ENCODE measurements at regions not wholly inside any gene's neighbourhood (a gene's known extent, or its start where the extent isn't known, plus 50 kb on each side); places are given as distances from the start of the nearest gene placed in this dataset.
"Not testable (repeated sequence)": the region's sequence is repeated elsewhere in the genome, so short reads cannot be mapped to it uniquely, and the experiment has no call there.

GRCh38 chr9:86997156-86997555 lies 49.9 kb upstream of the GAS1 start:
- no peak for DNase-seq

DNA sequence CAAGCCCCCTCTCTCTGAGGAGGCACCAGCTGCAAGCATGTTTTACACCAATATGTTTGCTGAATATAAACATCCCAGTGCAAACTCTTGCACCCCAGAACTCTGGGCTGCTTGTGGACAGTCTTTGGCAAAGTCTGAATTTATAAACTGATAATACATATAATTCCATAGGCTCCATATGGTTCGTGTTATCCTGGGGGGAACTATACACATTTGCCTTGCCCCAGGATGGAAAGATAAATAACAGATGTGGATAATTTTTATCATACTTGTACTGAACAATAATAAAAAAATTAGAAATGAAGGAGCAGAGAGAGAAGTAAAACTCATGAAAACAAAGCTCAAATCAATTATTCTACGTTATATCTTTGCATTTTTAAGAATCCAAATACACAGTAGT lies 50.6 kb upstream of the GAS1 start:
- no peak for DNase-seq

- no peak for DNase-seq
Measured at GRCh38 chr9:87002517-87002916, 55.2 kb upstream of the GAS1 start.

DNA sequence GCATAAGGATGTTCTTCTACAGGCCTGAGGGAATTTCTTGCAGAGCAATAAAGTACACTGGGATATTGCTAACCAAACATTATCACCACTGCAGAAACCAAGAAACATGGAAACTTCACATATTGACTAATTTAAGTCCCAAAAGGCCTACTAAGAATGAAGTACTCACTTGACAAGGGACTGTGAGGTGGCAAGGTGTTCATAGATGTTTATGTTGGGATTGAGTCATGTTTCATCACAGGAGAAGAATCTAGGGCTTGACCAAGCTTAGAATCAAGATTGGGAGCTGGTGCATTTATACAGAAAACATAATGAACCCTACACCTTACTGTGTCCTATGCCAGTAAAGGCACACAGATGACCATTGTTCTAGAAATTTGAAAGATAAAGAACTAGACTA lies 56.7 kb upstream of the GAS1 start:
- no peak for DNase-seq

DNA sequence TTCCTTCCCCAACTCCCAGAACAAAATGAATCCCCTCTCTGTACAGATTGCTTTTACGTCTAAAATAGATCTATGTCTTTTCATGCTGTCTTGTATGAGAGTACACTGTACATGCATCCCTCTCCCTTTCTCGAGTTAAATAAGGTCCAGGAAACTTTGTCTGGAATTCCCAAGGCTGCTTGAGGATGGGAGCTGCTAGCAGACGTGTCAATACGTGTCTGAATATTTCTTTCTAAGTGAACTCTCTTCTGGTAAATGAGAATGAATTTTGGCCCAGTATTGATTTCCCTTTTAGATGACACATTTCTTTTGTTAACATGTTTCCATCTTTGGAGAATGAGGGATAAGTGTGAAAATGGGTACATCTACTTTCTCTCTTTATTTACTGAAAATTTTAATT lies 59.6 kb upstream of the GAS1 start:
- no peak for DNase-seq

GRCh38 chr9:87007711-87008366 lies 60.5 kb upstream of the GAS1 start:
- no peak for DNase-seq

GRCh38 chr9:87008667-87009066 lies 61.4 kb upstream of the GAS1 start:
- DNase-seq = no peak

DNA sequence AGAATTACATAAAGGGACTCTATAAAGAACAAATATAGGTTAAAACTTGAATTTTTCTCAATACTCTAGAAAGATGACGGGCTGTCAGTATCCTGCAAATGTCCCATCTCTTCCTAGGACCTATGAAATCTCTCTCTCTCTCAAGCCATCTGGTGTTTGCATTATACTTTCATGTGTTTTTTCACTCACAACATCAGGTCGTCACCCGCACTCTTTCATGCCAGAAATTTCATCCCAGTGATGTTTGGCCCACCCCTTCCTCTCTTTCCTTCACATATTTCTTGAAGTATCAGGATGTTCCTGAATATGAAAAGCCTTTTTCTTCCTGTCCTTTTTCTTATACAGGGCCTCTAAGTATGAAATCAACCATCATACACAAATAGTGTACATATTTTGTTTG lies 63.3 kb upstream of the GAS1 start:
- no peak for DNase-seq

DNA sequence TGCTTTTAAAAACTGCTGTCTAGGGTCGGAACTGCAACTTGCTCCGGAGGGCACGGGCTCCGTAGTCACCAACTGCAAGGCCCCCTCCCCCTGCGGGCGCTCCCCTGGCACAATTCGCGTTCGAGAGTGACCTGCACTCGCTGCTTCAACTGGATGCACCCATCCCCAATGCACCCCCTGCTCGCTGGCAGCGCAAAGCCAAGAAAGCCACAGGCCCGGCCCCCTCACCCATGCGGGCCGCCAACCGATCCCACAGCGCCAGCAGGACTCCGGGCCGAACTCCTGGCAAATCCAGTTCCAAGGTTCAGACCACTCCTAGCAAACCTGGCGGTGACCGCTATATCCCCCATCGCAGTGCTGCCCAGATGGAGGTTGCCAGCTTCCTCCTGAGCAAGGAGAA lies 64.2 kb upstream of the GAS1 start:
- no peak for DNase-seq

DNA sequence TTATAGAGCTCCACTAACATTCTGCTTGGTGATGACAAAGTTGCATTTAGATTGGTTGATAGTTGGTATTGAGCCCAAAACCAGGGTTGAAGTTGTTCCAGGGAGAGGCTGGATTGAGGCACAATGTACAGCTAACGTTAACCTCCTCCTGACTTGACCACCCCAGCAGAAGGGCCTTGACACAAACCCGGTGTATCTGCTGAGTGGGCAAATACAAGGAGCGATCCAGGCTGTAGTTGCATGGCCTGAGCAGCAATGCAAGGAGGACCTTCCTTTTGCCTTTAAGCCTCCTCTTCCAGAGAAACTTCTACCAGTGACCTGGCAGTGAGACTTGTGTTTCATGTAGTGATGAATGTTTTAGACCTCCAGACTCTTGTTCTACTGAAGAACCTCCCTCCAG lies 66.2 kb upstream of the GAS1 start:
- no peak for DNase-seq

- DNase-seq = no peak
Measured at GRCh38 chr9:87014436-87014835, 67.1 kb upstream of the GAS1 start.

GRCh38 chr9:87016681-87017080 lies 69.4 kb upstream of the GAS1 start:
- DNase-seq = no peak

GRCh38 chr9:87020169-87020950 lies 73.1 kb upstream of the GAS1 start:
- no peak for DNase-seq

- no peak for DNase-seq
Measured at GRCh38 chr9:87022178-87022577, 74.9 kb upstream of the GAS1 start.

- DNase-seq = no peak
Measured at GRCh38 chr9:87026204-87026603, 78.9 kb upstream of the GAS1 start.

DNA sequence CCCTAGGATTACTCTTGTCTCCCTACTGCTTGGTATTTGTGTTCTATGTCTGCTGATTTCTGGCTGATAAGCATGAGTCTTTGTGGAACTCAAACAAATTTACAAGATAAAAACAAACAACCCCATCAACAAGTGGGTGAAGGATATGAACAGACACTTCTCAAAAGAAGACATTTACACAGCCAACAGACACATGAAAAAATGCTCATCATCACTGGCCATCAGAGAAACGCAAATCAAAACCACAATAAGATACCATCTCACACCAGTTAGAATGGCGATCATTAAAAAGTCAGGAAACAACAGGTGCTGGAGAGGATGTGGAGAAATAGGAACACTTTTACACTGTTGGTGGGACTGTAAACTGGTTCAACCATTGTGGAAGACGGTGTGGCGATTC lies 81.5 kb upstream of the GAS1 start:
- DNase-seq = not testable (repeated sequence)

DNA sequence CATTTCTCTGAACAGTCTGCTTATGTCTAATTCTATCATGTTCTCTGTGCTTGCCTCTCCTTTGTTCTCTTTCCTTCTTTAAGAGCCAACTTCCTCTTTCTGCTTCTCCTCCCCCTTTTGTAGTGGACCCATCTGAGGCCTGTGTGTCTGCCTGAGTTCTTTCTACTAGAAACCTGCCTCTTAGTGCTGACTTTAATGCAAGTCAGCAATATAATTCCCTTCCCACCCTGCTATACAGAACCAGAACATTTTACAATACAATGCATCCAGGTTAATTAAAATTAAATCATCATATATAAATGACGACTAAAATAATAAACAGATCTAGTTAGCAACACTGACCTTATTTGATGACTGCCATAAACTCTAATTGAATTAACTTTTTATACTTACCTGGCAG lies 82.6 kb upstream of the GAS1 start:
- DNase-seq = no peak

DNA sequence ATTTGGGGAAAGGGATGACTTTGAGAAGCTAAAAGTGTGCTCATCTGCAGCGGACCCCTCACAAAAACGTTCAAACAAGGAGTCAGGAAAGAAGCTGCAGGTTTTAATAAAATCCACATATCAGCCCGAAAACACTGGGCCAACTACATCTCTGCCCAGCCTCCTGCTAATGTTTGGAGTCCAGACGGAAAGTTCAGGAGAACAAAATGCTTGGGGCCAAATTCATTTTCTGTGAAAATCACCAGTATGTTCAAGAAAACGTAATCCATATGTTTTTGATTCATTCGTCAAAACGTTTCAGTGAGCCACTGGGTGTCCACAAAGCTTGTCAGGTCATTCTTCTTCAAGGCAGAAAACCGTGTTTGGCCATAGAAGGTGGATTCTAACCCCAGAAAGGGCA lies 87.5 kb upstream of the GAS1 start:
- no peak for DNase-seq

DNA sequence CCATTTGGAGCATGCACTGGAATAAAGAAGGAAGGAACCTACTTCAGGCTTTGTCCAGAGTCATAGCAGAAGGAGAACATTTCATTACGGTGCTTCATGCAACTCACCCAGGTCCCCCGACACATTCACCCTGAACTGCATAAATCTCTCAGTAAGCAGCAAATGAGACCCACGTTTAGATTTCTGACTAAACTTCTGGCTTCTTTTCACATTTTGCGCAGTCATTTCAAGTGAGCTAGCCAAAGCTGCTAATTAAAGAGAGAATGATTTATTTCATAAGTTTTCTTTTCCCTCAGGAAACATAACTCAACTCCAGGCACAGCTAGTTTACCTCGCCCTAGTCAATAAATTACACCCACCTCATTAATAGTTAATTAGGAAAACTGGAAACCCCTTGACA lies 88.6 kb upstream of the GAS1 start:
- no peak for DNase-seq

- no peak for DNase-seq
Measured at GRCh38 chr9:87036506-87036905, 89.2 kb upstream of the GAS1 start.

- DNase-seq = no peak
Measured at GRCh38 chr9:87039809-87040392, 92.6 kb upstream of the GAS1 start.

- DNase-seq = no peak
Measured at GRCh38 chr9:87040410-87041009, 93.2 kb upstream of the GAS1 start.

GRCh38 chr9:87041553-87042235 lies 94.4 kb upstream of the GAS1 start:
- not testable (repeated sequence) for DNase-seq

Measured in inflammatory macrophage (primary cell).